Right ventricle myocardium superior (tissue), 1 donor: ENCODE measurements at regions not wholly inside any gene's neighbourhood (a gene's known extent, or its start where the extent isn't known, plus 50 kb on each side); places are given as distances from the start of the nearest gene placed in this dataset.

Source experiments
- ATAC-seq: fragments of 200-7000 bp; cut with Tn5 transposase; one replicate; pipeline ENCODE4 v1.9.1; 2020; ENCODE audit warnings: mild to moderate bottlenecking; ENCODE audit not compliant: poor library complexity
- DNase-seq: peaks from one replicate; pipeline ENCODE4 v3.0.0-alpha.2; 2020
- intact Hi-C: fragments of 100-400 bp; cut with DNase I; formaldehyde crosslinking; loops from one replicate; pipeline ENCODE4 v1.11.2; 2022
- donor health status: DM: no; HTN: yes; CAD: no; lungs with severe emphysema.

DNA sequence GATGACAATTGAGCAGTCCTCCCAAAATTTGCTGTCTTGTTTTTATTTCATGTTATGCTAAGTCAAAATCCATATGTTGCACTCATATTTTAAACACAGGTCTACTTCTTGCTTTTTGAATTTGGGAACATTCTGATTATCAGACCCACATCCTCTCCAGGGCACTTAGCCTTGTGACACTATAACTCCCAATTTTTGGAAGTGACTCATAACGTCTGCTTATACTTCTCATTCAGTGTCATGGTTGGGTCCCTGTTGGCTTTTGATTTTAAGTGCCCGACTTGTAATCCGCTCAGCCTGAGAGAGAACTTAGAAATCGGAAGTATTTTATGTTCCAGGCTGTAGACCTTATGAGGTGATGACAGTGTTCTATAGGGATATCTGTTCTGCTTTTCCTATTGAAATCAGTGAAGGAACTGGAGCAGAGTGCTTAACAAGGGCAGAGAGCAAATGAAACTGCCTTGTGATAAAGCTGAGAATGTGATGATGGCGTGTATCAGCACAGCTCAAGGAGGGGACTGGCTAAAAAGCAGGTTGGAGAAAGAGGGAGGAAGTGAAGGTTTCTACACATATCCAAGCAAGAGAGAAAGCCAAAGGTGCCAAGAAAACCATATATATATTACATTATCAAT, 136.0 kb downstream of the HLX start:
- ATAC-seq (no peak), DNase-seq (no peak)
- intact Hi-C loops, result no loop called here

DNA sequence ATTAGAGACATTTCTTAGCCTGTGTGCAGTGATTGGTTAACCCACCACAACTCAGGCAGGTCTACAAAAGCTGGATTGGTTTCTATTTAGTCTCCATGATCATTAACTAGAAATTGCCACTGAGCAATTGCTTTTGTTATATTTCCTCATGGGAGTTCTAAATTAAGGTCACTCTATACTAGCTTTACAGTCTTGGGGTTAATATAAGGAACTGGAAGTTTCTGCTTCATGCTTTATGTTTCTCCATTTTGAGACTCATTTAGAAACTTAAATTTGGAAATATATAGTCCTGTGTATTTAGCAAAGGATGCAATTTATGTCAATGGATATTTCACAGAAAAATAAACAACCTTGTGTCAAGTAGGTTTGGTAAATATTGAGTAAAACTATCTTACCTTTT, 137.5 kb downstream of the HLX start:
- intact Hi-C loops, result no loop called here
- ATAC-seq, result no peak
- DNase-seq, result no peak

DNA sequence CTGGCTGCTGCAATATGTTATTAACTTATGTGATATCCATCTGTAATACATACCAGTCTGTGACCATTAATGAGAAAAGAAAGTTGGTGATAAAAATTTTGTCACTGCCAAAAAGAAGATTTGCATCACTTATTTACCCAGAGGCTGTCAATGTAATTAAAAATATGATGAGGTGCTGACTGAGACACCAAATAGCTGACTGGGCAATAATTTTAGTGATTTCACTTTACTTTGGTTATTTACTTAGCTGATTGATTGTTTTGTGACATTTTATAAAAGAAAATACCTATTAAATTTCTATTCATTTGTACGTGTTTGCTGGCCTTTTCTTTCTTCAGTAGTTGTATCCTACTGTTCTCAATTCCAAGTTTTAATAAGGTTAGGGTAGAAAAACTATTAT, 139.2 kb downstream of the HLX start:
- intact Hi-C loops, result no loop called here
- DNase-seq (no peak), ATAC-seq (no peak)

DNA sequence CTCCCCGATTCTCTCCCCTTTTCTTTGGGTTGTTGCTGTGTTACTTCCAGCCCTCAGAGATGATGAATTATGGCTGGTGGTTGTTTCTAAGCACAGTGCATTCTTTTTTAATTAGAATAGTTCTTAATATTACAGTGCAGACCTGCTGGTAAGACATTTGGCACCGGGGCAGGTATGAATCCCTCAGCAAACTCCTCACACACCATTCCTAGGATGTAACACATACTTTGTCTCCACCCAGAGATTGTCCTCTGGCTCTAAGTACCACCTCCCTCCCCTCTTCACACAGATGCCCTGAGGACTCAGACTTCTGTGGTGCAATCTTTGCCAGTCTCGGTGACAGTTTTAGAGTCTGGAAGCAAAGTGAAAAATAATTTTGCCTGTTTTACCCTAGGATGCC, 143.1 kb downstream of the HLX start:
- intact Hi-C loops, result no loop called here
- ATAC-seq, result no peak
- DNase-seq, result no peak

DNA sequence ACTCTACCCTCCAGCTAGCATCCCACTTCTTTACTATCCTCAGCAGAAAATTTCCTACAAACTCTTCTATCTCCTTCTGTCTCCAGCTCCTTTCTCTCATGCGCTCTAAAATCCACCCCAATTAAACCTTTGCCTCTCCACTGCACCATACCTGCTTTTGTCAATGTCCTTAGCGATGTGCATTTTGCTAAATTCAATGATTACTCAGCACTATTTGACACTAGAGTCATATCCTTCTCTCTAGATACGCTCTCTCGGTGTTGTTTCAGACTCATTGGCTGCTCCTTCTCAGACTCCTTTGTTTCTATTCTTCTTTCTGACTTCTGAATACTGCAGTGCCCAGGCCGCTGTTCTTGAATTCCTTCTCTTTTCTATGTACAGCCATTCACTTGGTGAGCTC, 144.2 kb downstream of the HLX start:
- DNase-seq (no peak), ATAC-seq (no peak)
- intact Hi-C loops, result no loop called here

DNA sequence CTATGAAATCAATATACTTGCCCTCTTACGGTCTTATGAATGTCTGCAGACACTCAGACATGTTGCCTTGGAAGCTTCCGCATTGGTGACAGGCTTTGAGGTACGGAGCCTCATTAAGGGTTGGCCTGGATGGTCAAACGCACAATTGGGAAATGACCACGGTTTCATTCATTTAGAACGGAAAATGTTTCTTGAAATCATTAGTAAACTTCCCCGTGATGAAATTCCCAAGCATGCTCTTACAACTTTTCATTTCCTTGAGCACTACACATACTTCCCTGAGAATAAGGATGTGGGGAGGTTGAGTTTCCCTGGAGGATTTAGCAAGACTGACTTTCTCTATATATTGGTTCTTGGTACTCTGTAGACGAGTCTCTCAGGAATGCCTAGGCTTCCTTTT, 146.3 kb downstream of the HLX start:
- DNase-seq (no peak), ATAC-seq (no peak)
- intact Hi-C loops, result no loop called here

DNA sequence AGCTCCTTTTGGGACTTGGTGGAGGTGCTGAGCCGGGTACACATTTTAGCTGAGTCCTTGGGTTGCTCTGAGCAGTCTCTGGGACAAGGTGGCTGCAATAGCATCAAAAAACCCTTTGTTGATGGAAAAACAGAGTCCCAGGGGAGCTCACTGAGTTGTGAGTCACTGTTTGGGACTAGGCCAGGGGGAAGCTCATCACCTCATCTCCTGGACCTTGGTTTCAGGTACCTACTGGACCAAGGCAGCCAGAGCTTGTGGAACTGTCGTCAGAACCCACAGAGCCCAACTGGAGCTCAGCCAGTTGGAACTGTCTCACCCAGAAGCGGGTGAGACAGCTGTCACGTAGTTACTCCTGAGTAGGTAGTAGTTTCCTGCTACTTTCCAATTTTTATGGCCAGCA, 146.7 kb downstream of the HLX start:
- intact Hi-C loops, result no loop called here
- no peak for DNase-seq
- no peak for ATAC-seq

DNA sequence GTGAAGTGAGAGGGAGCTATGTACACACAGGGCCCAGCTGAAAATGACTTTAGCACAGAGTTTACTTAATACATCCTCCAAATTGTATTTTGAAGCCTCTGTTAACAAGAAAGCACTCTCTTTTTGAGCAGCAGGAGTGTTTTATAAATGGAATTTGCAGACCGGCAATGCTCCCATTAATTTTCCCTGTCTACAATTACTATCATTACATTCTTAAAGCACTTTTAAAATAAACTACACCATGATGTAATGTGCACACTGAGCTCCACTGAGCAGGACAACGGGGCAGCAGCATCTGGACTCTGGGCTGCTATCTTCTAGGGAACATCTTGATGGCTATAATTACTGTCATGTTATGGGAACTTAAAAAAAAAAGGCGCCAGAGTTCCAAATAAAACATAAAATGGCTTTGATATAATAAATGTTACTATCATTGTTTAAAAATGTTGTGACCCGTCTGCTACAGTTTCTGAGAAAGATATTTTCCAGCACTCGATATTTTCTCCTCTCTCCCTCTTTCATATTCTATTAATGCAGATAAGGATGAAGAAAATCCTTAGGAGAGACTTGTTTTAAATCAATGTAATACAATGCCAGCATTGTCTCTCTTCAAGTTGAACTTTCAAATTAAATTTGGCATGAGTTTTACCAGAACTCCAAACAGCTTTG, 150.9 kb downstream of the HLX start:
- intact Hi-C loops, result no loop called here
- no peak for DNase-seq
- ATAC-seq, result peak; percentile 48

DNA sequence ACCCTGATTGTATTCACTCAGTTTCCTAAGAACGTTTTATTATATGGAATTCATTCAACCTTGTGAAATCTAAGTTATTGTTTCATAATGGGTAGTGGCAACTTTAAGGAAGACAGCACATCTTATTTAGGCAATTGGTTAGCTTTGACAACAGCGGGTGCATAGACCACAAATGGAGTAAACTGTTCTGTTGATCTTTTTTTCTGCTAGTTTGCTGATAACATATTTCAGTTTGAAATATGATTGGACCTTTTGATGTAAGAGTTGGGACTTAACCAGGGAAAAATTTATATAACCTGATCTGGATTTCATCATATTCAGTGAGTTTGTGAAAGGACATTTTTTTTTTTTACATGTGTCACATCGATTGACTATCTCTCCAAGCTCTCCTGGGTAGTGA, 151.7 kb downstream of the HLX start:
- DNase-seq (no peak), ATAC-seq (no peak)
- intact Hi-C loops, result no loop called here

DNA sequence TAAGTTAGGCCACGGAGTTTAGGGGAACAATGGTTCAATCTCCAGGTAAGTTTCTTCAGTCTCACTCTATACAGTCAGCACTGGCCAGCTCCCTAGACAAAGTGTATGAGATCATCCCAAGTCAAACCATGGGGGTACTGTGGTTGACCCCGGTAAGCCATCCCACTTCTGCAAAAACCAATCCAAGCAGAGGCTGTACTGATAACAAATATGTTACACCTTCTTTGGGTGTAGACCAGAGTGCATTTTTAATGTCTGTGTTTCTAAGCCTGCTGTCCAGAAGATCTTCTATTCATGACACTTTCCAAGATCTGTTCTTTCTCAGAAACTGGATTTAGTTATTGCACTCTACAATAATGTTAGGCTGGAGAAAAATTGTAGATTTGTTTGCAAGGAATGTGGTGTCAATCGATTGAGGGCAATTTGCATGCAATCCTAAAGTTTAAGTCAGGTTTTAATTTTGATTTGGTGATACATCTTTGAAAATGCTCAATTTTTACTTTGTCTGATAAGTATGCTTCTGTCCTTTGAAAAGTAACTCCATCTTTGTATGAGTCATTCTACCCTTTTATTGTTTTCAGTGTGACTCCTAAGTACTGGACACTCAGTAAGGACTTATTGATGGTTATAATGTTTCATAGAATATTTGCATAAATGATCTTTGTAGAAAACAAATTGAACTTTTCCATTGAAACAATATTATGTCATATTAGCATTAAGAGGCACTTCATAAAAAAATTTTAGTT, 152.4 kb downstream of the HLX start:
- ATAC-seq (no peak), DNase-seq (no peak)
- intact Hi-C loops, result no loop called here

DNA sequence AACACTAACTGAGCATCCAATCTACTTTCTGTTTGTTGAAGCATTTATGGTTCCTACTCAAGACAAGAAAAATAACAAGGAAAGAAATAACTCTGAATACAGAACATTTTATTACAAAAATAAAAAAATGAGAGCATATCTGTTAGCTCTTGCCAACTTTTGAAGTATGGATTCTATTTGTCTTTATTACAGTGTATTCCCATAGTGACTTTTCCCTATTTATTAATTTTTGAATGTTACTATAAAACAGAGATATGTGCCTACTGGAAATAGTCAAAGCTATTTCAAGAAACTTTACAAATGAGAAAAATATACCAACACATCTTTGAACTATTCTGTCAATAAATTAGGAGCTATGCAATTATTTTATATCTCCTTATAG, 153.0 kb downstream of the HLX start:
- ATAC-seq (no peak), DNase-seq (no peak)
- intact Hi-C loops, result no loop called here

DNA sequence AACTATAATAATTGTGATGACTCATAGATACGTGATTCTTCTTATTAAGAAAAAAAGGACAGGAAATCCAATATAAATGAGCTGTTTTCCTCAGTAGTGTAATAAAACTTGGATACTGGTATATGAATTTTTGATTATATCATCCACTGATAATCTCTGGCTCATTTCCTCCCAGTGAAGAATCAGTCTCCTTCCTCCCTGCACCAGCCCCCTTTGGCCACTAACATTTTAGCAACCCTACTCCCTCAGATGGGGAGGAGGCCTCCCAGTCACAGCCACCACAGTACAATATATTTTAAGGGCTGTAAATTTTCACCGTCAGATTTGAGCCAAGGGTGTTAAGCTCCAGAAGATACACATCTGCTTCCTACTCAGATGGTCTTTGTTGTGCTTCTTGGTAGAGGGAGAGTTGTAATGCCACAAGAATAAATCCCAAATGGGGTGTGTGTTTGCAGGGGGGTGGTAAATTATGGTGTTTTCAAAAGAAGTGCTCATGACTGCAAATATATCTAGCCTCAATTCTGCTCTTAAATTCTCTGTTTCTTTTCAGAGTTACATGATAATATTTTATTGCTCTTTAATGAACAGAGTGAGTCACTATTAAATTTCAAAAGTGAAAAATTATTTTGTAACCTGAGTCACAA, 153.5 kb downstream of the HLX start:
- ATAC-seq (peak; percentile 46), DNase-seq (no peak)
- intact Hi-C loops, result no loop called here

DNA sequence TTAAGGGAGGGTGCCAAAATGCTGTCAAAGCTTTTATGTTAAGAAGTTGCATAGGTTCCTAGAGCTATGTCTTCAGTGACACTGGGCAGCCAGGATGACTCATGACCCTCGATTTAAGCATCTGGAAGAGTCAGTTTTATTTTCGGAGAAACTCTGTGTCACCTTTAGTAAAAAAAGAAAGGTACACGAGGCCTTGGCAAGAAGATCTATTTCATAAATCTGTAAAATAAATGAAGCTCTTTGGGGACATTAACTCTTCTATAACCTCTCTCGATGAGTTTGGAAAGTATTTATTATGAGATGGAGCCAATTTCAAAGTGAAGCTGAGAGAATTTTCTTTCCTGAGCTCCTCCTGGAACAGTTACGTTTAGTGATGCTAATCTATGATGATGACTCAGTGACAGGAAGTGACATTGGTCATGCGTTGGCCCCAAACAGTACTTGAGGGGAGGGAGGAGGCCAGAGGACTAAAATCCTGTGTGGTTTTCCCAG, 156.5 kb downstream of the HLX start:
- intact Hi-C loops, result no loop called here
- no peak for DNase-seq
- no peak for ATAC-seq

DNA sequence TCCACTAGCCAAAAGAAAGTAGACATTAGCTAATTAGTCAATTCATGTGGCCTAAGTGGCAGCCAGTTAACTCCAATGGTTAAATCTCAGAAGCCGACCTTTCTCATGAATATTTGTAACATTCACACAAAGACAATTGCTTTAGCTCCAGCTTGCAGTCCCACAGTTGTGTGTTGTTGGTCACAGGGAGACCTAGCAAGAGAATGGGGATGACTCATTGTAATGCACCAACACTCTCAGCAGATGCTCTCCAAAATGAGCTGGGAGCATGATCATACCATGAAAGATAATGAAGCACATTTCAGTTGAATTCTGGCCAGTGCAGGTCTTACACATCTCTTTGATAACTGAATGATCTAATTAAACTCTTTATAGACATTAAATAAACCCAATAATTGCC, 160.4 kb downstream of the HLX start:
- DNase-seq (no peak), ATAC-seq (no peak)
- intact Hi-C loops, result no loop called here

DNA sequence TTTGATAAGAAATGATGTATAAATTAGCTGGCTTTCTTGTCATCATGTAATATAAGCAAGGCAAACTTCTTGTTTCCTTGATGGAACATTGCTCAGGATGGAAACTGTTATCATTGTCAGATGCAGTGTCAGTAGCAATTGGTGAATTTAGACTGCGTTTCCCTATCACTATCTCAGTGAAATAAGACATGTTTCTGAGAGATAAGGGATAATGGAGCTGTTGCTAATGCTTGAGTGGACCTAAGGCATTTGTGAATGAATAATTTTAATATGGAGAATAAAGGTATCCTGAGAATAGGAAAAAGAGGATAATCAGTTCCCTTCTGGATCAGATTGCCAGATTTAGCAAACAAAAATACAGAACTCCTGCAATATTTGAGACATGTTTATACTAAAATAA, 160.9 kb downstream of the HLX start:
- intact Hi-C loops, result no loop called here
- ATAC-seq (no peak), DNase-seq (no peak)

DNA sequence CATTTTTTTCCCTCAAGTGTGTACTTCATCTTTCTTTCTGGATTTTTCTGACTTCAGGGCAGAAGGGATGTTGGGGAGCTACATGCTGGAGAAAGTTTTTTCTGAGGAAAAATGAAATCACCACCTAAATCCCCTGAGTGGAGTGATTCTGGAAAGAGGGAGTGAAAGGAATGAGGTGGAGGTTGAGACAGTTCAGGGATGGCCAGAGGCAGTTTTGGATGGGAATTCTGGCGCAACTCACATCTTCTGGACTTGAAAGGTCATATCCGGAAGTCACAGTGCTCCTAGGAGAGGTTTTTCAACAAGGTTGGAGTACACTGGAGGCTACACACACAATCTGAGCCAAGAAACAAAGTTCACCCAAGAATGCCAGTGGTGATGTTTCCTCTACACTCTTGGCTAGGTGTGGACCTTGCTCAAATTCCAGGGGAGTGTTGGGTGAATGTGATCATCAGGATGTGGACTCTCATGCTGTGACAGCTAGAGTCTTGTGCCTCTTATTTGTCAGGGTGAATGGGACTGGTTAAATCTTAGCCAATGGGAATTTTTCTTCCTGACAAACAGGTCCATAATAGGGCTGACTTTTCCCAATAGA, 161.5 kb downstream of the HLX start:
- intact Hi-C loops, result no loop called here
- DNase-seq, result no peak
- peak; percentile 68 for ATAC-seq

DNA sequence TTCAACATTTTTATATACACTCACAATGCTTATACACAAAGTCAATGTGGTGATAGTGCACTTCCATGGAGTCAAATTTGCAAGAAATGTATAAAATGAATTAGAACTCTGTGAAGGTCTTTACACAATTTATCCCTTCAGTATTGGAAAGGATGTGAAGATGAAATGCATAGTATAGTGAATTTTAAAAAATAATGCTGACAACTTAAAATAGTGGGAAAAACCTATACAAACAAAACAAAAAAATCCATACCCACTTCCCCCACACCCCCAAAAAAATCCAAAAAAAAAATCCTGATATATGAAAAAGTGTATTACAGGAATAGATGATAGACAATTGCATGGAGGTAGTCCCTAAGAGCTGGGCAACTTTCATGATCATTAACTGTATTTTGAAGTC, 165.3 kb downstream of the HLX start:
- no peak for ATAC-seq
- intact Hi-C loops, result no loop called here
- no peak for DNase-seq

DNA sequence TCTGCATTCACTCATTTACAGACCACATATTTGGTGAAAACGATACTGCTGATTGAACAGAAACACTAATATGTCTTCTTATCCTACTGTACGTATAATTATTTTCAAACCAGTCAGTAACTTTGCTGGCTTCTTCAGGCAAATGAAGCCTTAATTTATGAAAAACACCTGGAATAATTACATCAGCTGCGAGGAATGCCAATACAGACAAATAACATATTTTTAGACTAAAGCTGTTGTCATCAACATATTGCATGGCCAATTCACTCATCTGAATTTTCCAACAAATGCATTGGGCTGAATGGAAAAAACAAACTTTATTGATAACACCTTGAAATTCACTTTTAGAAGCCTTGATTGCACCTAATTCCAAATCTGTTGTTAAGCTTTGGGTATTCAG, 165.9 kb downstream of the HLX start:
- intact Hi-C loops, result no loop called here
- no peak for DNase-seq

More for the DNA sequence above, 165.9 kb downstream of the HLX start:
- no peak for ATAC-seq
